22Rv1 (cell line): ENCODE measurements at regions not wholly inside any gene's neighbourhood (a gene's known extent, or its start where the extent isn't known, plus 50 kb on each side); places are given as distances from the start of the nearest gene placed in this dataset.

Source experiments
- H3K27ac ChIP-seq: fragments of 450-650 bp; 2 replicates; pipeline ENCODE4 v1.5.1; 2017
- ZFX ChIP-seq: fragments of 450-650 bp; IDR thresholded peaks from 2 replicates; pipeline ENCODE4 v1.6.1; 2017; ENCODE audit warnings: antibody characterized with exemption, borderline replicate concordance
- TF ChIP-seq, protein P1 (sequence below): fragments of 450-650 bp; IDR thresholded peaks from 2 replicates; pipeline ENCODE4 v1.5.1; 2017; ENCODE audit warnings: mild to moderate bottlenecking

DNA sequence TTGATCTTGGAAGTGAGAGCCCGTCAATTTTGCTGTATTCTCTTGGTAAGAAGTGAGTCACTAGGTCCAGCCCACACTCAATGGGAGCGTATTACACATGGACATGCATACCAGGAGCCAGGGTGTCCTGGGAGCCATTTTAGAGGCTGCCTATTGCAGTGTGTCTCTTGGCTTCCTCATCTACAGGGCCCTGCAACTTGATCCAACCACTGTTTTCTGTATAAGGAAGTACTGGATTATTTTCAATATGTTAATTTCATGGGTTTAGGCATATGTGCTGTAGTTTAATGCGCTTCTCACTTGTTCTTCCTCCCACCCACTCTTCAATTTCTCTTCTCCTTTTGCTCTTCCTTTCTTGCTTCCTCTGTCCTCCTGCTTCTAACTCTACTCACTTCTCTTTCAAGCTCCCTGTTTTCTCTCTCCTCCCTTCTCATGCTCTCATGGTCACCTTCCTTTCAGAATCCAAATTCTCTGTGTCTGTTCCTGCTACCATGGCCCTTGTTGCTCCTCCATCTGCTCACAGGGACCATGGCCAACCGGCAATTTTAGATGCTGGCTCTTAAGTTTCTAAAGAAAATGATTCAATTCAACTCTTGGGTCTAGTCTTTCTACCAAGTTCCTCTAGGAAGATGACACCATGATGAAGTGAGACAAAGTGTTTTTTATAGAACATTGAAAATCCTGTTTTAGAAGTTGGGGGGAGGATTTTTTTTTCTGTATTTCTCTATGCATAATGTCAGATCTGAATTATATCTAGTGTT is 152.0 kb upstream of the ZEB2 start:
- H3K27ac ChIP-seq = no peak overlapping the region
- TF ChIP-seq, protein P1, sequence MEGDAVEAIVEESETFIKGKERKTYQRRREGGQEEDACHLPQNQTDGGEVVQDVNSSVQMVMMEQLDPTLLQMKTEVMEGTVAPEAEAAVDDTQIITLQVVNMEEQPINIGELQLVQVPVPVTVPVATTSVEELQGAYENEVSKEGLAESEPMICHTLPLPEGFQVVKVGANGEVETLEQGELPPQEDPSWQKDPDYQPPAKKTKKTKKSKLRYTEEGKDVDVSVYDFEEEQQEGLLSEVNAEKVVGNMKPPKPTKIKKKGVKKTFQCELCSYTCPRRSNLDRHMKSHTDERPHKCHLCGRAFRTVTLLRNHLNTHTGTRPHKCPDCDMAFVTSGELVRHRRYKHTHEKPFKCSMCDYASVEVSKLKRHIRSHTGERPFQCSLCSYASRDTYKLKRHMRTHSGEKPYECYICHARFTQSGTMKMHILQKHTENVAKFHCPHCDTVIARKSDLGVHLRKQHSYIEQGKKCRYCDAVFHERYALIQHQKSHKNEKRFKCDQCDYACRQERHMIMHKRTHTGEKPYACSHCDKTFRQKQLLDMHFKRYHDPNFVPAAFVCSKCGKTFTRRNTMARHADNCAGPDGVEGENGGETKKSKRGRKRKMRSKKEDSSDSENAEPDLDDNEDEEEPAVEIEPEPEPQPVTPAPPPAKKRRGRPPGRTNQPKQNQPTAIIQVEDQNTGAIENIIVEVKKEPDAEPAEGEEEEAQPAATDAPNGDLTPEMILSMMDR = no peak
- TF ChIP-seq ZFX = no peak

DNA sequence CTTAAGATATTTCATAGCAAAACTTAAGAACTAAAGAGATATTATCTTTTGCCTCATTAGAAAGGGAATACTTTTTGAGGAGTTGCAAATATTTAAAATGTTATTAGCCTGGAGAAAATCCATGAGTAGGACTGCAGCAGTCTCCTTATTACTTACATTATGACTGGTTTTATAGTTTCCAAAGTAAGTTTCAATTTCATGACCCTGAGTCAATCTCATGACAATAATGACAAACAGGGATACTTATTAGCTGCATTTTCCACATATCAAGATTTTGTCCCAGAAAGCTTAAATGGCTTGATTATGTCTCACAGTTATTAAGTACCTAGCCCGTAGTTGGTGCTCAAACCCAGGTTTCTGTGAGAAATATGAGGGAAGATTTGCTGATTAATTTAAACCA is 150.8 kb upstream of the ZEB2 start:
- no peak for TF ChIP-seq ZFX
- TF ChIP-seq, protein P1 = no peak
- H3K27ac ChIP-seq = no peak overlapping the region

DNA sequence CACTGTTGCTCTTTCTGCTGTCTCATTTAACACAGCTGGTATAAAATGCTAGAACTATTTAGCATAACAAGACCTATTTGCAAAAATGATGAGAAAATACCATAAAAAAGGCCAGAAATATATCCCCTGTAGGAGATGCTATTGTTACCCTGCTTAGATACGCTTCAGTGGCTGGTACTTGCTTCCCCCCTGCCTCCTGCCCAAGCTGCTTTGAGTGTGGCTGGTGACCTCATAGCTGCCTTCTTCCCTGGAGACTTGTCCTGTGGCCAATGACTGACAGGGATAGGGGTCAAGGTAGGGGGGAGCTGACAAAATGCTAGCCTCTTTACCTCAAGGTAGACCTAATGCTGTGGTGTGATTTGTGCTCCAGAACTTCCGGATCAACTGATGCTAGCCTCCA is 150.2 kb upstream of the ZEB2 start:
- TF ChIP-seq, protein P1 = no peak
- no peak for TF ChIP-seq ZFX
- H3K27ac ChIP-seq = no peak overlapping the region

GRCh38 chr2:144669196-144669987 is 149.5 kb upstream of the ZEB2 start:
- no peak overlapping the region for H3K27ac ChIP-seq
- TF ChIP-seq, protein P1 = no peak
- TF ChIP-seq ZFX = no peak

DNA sequence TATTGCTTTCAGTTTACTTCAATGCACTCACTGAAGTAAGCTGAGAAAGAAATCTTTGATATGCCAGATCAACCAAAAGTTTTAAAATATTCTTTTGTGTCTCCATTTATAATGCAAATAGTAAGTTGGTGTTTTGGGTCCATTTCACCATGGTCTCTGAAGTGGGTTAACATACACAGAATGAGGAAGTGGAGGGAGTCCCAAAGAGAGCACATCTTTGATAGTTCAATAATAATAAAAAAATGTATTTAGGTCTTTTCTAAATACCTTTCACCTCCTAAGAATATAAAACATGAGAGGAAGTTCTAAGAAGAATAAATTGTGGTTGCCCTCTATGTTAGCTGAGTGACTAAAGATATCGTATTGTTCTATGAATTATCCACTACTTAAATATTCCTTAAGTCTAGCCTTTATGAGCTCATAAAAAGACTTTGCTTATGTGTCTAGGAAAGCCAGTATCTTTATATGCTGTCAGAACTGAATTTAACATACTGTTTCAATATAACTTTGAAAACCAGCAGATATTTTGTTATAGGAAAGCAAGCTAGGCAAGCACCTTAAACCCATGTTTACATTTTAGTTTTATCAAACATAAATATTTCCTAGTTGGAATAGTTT is 148.7 kb upstream of the ZEB2 start:
- no peak overlapping the region for H3K27ac ChIP-seq

GRCh38 chr2:144666032-144666431 is 146.1 kb upstream of the ZEB2 start:
- no peak overlapping the region for H3K27ac ChIP-seq
- TF ChIP-seq, protein P1 = no peak
- TF ChIP-seq ZFX = no peak

More for the DNA sequence above, 148.7 kb upstream of the ZEB2 start:
- no peak for TF ChIP-seq ZFX
- TF ChIP-seq, protein P1 = no peak
